Left ventricle myocardium inferior (tissue), 1 donor: ENCODE measurements at regions not wholly inside any gene's neighbourhood (a gene's known extent, or its start where the extent isn't known, plus 50 kb on each side); places are given as distances from the start of the nearest gene placed in this dataset.

ENCODE experiments used
- DNase-seq: peaks from one replicate; pipeline ENCODE4 v3.0.0-alpha.2; 2020
- H3K27ac ChIP-seq: fragments of 200-600 bp; replicated peaks from 2 replicates; pipeline ENCODE4 v1.8.0; 2021
- H3K27me3 ChIP-seq: fragments of 200-600 bp; 2 replicates; pipeline ENCODE4 v1.8.0; 2021; ENCODE audit warnings: low read depth
- H3K36me3 ChIP-seq: fragments of 200-600 bp; 2 replicates; pipeline ENCODE4 v1.8.0; 2021
- H3K4me1 ChIP-seq: fragments of 200-600 bp; 2 replicates; pipeline ENCODE4 v1.8.0; 2021
- H3K4me3 ChIP-seq: fragments of 200-600 bp; 2 replicates; pipeline ENCODE4 v1.8.0; 2021; ENCODE audit warnings: mild to moderate bottlenecking, moderate library complexity
- H3K9me3 ChIP-seq: fragments of 200-600 bp; replicated peaks from 2 replicates; pipeline ENCODE4 v1.8.0; 2021
- intact Hi-C: fragments of 100-400 bp; cut with micrococcal nuclease; formaldehyde crosslinking; loops from one replicate; pipeline ENCODE4 v1.11.0; 2022
- TF ChIP-seq, protein P1 (sequence below): fragments of 200-600 bp; IDR thresholded peaks from 2 replicates; pipeline ENCODE4 v1.8.0; 2021; ENCODE audit warnings: antibody characterized with exemption, mild to moderate bottlenecking, borderline replicate concordance
- donor health status: DM: no; HTN: yes; CAD: no; lungs with severe emphysema.

GRCh38 chr12:94706250-94706661, 55.9 kb upstream of the TMCC3 start:
- Histone ChIP-seq H3K4me3 (no peak overlapping the region), H3K27me3 (no peaks in the 10 kb centered on the region), H3K36me3 (no peaks in the 10 kb centered on the region), H3K4me1 (peaks cover 28% of the 10 kb centered on the region), H3K27ac (no peak overlapping the region), H3K9me3 (no peaks in the 10 kb centered on the region)
- DNase-seq, result no peak
- TF ChIP-seq, protein P1, sequence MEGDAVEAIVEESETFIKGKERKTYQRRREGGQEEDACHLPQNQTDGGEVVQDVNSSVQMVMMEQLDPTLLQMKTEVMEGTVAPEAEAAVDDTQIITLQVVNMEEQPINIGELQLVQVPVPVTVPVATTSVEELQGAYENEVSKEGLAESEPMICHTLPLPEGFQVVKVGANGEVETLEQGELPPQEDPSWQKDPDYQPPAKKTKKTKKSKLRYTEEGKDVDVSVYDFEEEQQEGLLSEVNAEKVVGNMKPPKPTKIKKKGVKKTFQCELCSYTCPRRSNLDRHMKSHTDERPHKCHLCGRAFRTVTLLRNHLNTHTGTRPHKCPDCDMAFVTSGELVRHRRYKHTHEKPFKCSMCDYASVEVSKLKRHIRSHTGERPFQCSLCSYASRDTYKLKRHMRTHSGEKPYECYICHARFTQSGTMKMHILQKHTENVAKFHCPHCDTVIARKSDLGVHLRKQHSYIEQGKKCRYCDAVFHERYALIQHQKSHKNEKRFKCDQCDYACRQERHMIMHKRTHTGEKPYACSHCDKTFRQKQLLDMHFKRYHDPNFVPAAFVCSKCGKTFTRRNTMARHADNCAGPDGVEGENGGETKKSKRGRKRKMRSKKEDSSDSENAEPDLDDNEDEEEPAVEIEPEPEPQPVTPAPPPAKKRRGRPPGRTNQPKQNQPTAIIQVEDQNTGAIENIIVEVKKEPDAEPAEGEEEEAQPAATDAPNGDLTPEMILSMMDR, result no peak
- intact Hi-C loops, result no loop called here

DNA sequence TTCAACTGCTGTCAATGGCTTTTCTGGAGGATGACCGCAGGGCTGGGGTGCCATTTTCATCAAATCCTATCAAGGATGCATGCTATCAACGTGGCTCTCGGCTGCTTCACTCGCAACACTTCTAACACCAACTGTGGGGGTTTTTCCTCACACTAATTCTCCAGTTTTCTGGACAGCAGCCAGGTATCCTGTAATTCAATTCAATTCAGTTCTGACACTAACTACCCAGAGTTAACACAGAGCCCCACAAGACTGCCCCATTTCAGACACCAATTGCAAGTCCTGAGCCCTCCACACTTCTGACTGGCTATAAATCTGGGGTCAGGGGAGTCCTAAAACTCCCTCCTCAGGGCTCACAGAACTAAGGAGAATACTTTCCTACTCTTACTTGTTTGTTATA, 55.3 kb upstream of the TMCC3 start:
- Histone ChIP-seq H3K27me3 (no peaks in the 10 kb centered on the region), H3K9me3 (no peaks in the 10 kb centered on the region), H3K4me3 (no peak overlapping the region), H3K27ac (no peak overlapping the region), H3K4me1 (peaks cover 28% of the 10 kb centered on the region), H3K36me3 (no peaks in the 10 kb centered on the region)
- TF ChIP-seq, protein P1, result no peak
- DNase-seq, result no peak
- intact Hi-C loops, result no loop called here

GRCh38 chr12:94704452-94705306, 54.3 kb upstream of the TMCC3 start:
- no peak overlapping the region for H3K4me3 ChIP-seq
- peak overlapping the region; percentile 9 for H3K27ac ChIP-seq
- no peak for DNase-seq
- H3K36me3 ChIP-seq, result no peaks in the 10 kb centered on the region
- peaks cover 31% of the 10 kb centered on the region for H3K4me1 ChIP-seq
- intact Hi-C loops, result no loop called here
- H3K9me3 ChIP-seq, result no peaks in the 10 kb centered on the region
- TF ChIP-seq, protein P1, result no peak
- H3K27me3 ChIP-seq, result no peaks in the 10 kb centered on the region

DNA sequence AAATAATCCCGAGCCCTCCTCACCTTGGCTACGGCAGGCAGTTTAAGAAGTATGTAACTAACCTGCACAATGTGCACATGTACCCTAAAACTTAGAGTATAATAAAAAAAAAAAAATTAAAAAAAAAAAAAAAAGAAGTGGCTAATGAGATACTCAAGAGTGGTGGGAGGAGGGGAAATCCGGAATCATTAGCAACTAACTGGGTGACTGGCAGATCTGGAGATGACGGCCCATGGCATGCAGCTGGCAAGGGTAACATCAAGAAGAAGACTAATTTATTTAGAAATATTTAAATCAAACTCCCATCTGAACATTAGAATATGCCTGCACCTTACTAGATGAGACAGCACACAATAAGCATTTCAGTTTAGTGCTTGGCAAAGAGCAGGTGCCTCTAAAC, 52.3 kb upstream of the TMCC3 start:
- Histone ChIP-seq H3K36me3 (no peaks in the 10 kb centered on the region), H3K9me3 (no peaks in the 10 kb centered on the region), H3K4me3 (no peak overlapping the region), H3K27ac (no peak overlapping the region), H3K4me1 (peaks cover 34% of the 10 kb centered on the region), H3K27me3 (no peaks in the 10 kb centered on the region)
- TF ChIP-seq, protein P1, result no peak
- no peak for DNase-seq
- intact Hi-C loops, result no loop called here

DNA sequence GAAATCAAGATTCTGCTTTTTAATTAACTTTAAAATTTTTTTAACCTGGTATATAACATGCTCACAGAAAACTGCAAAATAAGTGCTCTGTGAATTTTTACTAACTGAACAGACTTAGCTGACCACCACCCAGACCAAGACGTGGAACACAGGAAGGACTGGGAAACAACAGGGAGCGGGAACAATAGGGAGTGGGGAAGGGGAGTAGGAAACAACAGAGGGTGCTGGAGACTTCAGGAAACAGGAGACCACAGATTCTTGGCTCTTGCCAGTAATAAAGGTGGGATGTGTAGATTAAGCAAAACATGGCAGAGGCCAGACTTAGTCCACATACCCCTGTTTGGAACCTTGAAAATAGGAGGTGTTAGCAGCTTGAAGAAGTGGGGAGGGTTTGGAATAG, 51.4 kb upstream of the TMCC3 start:
- Histone ChIP-seq H3K36me3 (no peaks in the 10 kb centered on the region), H3K4me3 (no peak overlapping the region), H3K27me3 (no peaks in the 10 kb centered on the region), H3K27ac (no peak overlapping the region), H3K4me1 (peaks cover 27% of the 10 kb centered on the region), H3K9me3 (no peaks in the 10 kb centered on the region)
- DNase-seq, result no peak
- intact Hi-C loops, result no loop called here
- TF ChIP-seq, protein P1, result no peak
